Limb (tissue), 2 donors: ENCODE measurements at regions not wholly inside any gene's neighbourhood (a gene's known extent, or its start where the extent isn't known, plus 50 kb on each side); places are given as distances from the start of the nearest gene placed in this dataset.
"Not testable (repeated sequence)": the region's sequence is repeated elsewhere in the genome, so short reads cannot be mapped to it uniquely, and the experiment has no call there.

Source experiments
- DNase-seq, 2 donors: peaks; one replicate each; pipeline ENCODE4 v3.0.0-alpha.2; 2016; ENCODE audit errors: extremely low spot score in 2 of 2

DNA sequence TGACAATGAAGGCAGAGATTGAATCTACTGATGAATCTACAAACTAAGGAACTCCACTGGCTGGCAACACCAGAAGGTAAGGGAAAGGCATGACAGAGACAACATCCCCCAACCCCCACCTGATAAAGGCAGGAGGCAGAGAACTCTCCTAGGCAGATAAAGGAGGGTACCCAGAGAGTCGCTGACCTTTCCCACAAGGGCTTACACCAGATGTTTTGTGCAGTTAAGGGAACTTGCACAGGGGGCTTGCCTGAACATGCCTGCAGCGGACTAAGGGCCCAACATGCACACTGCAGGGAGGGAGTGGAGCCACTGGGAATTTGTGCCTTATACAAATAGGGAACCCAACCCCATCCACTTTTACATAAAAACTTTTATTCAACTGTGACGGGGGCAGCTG, 1996.9 kb upstream of the RAG2 start:
- no peak for DNase-seq

DNA sequence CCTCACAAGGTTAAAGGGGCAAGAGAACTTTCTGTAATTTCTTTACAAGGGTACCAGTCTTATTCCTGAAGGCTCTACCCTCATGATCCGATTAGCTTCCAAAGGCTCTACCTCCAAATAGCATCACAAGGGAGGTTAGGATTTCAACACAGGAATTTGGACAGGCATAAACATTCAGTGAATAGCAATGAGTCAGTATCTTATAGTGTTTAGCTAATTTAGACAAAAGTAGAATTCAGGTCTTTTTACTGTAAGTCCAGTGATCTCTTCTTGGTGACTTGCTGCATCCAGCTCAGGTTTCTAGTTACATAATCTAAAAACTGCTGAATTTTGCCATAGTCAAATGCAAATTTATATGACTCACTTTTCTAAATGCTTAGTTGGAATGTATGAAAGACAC, 1995.6 kb upstream of the RAG2 start:
- DNase-seq = no peak

GRCh38 chr11:38582756-38583155, 1984.7 kb upstream of the RAG2 start:
- DNase-seq = no peak

GRCh38 chr11:38582151-38582550, 1984.1 kb upstream of the RAG2 start:
- no peak for DNase-seq

DNA sequence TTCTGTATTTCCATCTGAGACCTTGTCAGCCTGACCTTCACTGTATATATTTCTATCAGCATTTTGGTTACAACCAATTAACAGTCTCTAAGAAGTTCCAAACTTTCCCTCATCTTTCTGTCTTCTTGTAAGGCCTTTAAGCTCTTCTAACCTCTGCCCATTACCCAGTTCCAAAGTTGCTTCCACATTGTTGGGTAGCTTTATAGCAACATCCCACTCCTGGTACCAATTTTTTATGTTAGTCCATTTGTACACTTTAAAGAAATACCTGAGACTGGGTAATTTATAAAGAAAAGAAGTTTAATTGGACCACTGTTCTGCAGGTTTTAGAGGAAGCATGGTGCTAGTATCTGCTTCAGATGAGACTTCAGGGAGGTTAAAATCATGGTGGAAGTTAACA, 1979.7 kb upstream of the RAG2 start:
- DNase-seq = no peak

DNA sequence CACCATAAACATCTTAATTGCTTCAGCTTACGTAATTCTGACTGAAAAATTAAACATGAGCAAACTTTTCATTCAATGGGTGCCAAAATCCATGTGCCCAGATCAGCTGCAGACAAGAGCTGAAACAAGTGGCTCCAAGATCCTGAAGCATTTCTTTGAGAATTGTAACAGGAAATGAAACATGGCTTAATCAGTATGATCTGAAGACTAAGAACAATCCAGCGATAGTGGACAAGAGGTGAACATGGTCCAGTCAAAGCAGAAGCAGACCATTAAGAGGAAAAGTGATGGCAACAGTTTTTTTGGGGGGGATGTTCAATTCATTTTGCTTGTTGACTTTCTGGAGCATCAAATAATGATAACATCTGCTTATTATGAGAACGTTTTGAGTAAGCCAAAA, 1964.5 kb upstream of the RAG2 start:
- DNase-seq = no peak

- peak in 1 of 2 donors; percentile 67 for DNase-seq
These were observed 1955.1 kb upstream of the RAG2 start for GRCh38 chr11:38553148-38553547.

- DNase-seq = no peak
These were observed 1949.4 kb upstream of the RAG2 start for GRCh38 chr11:38547462-38547861.

GRCh38 chr11:38543986-38544385, 1946.0 kb upstream of the RAG2 start:
- no peak for DNase-seq

GRCh38 chr11:38543311-38543710, 1945.3 kb upstream of the RAG2 start:
- no peak for DNase-seq

- no peak for DNase-seq
These were observed 1941.0 kb upstream of the RAG2 start for GRCh38 chr11:38538866-38539680.

GRCh38 chr11:38530226-38530625, 1932.2 kb upstream of the RAG2 start:
- no peak for DNase-seq

DNA sequence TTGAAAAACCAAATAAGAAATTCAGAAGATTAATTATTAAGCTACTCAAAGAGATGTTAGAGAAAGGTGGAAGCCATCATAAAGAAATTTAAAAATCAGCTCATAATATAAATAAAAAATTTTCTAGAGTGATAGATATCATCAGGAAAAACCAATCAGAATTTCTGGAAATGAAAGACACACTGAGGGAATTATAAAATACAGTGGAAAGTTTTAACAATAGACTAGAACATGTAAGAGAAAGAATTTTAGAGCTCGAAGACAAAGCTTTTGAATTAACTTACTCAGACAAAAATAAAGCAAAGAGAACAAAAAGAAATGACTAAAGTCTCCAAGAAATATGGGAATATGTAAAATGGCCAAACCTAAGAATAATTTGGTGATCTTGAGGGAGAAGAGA, 1926.9 kb upstream of the RAG2 start:
- no peak for DNase-seq

GRCh38 chr11:38517991-38518390, 1920.0 kb upstream of the RAG2 start:
- no peak for DNase-seq

GRCh38 chr11:38512830-38513229, 1914.8 kb upstream of the RAG2 start:
- not testable (repeated sequence) for DNase-seq

DNA sequence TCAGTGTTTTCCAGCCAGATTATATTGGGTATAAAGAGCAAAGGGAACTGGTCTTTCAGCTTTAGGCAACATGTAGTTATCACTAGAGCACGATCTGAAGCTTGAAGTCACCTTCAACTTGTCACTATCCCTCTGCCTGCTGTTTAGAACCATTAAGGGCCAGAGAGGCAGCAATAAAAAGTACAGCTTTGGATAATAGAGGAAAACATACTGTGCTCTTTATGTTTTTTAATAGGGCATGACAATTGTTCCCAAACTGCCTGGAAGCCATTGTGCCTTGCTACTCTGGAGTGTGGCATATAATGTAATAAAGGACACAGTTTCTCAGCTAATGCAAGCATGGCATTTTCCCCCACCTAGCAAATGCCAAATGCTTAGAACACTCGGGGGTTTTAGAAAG, 1912.0 kb upstream of the RAG2 start:
- DNase-seq = no peak

DNA sequence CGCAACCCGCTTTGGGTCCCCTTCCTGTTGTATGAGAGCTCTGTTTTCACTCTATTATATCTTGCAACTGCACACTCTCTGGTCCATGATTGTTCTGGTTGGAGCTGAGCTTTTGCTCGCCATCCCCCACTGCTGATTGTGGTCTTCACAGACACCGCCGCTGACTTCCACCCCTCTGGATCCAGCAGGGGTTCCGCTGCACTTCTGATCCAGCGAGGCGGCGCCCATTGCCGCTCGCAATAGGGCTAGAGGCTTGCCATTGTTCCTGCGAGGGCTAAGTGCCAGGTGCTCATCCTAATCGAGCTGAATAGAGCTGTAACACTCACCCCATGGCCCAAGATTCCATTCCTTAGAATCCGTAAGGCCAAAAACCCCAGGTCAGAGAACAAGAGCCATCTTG, 1905.8 kb upstream of the RAG2 start:
- no peak for DNase-seq

GRCh38 chr11:38498721-38499120, 1900.7 kb upstream of the RAG2 start:
- DNase-seq = no peak

DNA sequence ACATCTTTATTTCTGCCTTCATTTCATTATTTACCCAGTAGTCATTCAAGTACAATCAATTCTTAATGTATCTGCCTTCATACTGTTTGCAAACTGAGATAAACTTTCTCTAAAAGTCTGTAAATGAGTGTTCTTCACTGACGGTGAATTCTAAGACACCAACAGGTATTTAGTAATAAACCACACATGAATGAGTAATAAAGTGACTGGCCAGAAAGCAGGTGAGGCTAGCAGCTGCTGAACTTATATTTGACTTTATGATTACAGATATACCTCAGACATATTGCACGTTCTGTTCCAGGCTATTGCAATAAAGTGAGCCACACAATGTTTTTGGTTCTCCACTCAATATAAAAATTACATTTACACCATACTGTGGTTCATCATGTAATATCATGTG, 1894.0 kb upstream of the RAG2 start:
- DNase-seq = no peak

GRCh38 chr11:38481391-38481790, 1883.4 kb upstream of the RAG2 start:
- DNase-seq = no peak

DNA sequence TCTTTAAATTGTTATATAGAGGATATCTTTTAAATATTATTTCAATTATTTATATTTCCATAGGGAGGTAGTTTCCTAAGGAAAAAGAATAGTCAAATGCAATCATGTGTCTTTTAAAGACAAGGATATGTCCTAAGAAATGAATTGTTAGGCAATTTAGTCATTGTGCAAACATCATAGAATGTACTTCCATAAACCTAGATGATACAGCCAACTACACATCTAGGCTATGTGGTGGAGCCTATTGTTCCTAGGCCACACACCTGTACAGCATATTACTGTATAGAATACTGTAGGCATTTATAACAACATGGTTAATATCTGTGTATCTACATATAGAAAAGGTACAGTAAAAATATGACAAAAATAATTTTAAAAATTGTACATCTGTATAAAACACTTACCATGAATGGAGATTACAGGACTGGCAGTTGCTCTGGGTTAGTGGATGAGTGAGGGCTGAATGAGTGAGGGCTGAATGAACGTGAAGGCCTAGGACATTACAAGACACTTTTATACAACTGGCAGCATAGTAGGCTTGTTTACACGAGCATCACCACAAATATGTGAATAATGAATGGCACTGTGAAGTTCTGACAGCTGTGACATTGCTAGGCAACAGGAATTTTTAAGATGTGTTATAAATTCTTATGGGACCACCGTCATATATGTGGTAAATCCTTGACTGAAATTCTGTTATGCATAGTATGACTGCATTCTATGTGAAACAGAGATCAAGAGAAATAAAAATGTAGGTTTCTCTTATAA, 1879.0 kb upstream of the RAG2 start:
- DNase-seq = no peak

GRCh38 chr11:38461751-38462150, 1863.7 kb upstream of the RAG2 start:
- DNase-seq = no peak

DNA sequence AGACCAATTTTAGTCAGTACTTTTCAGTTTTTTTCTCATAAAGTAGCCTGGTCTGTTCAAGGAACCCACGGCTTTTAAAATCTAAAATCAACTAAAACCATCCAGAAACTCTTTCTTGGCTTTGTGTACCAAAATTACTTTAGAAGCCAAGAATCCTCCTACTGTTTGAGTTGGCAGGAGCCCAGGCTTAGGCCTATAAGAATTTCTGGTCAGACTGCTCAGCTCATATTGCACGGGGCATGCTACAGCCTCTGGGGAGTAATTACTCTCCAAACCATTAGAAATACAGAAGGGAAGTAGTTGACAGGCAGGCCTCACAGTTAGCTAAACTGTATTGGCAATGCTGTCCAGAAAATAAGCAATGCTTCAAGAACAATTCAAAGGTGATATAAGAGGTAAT, 1862.9 kb upstream of the RAG2 start:
- DNase-seq = peak; percentile 59 to 85
